NCI-H2081 treated with DMSO at 0.1 percent for 48 hours (cell line): ENCODE measurements at regions not wholly inside any gene's neighbourhood (a gene's known extent, or its start where the extent isn't known, plus 50 kb on each side); places are given as distances from the start of the nearest gene placed in this dataset.
"Not testable (repeated sequence)": the region's sequence is repeated elsewhere in the genome, so short reads cannot be mapped to it uniquely, and the experiment has no call there.

Experiments
- DNase-seq: peaks from one replicate; lab custom pipeline; 2025; lab: John Stamatoyannopoulos, UW

- DNase-seq: not testable (repeated sequence)
Observed at GRCh38 chr20:30164389-30164788, 1093.1 kb upstream of the DEFB115 start.

GRCh38 chr20:30167540-30167939 lies 1089.9 kb upstream of the DEFB115 start:
- DNase-seq: no peak

DNA sequence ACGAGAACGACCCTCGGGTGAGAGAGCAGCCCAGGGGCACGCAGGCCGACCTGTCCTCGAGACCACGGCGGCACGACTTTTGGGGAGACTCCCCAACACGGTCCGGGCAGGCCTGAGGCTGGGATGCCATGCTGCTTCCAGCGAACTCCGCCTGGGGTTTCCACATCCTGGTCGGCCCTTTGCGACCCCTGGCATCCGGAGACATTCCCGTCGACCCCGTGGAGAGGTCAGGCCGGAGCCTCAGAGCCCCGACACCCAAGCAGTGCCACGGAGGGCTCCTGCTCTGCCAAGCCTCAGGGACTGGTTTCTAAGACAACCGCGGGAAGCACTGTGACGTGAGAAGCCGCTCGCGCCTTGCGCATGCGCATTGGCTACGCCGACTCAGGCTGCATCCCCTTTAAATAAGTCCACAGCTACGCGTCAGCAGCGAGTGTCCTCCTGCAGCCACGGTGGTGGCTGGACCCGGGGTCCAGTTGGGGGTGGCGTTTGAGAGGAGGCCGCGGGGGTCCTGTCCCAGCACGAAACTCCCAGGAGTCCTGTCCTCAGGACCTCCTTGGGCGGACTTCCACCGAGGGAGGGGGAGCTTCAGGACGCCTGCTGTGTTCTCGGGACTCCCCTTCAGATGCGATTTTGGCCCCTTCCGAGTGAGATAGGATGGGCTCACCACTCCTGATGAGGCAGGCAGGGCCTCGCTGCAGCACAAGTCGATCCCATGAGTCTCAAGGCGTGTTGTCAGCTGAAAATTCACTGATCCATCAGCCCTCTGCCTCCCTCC lies 1089.3 kb upstream of the DEFB115 start:
- DNase-seq: no peak

GRCh38 chr20:30168800-30169138 lies 1088.7 kb upstream of the DEFB115 start:
- no peak for DNase-seq

GRCh38 chr20:30175681-30176080 lies 1081.8 kb upstream of the DEFB115 start:
- no peak for DNase-seq

GRCh38 chr20:30183124-30183523 lies 1074.3 kb upstream of the DEFB115 start:
- not testable (repeated sequence) for DNase-seq

GRCh38 chr20:30191785-30192184 lies 1065.7 kb upstream of the DEFB115 start:
- not testable (repeated sequence) for DNase-seq

GRCh38 chr20:30234477-30234876 lies 1023.0 kb upstream of the DEFB115 start:
- DNase-seq: not testable (repeated sequence)

DNA sequence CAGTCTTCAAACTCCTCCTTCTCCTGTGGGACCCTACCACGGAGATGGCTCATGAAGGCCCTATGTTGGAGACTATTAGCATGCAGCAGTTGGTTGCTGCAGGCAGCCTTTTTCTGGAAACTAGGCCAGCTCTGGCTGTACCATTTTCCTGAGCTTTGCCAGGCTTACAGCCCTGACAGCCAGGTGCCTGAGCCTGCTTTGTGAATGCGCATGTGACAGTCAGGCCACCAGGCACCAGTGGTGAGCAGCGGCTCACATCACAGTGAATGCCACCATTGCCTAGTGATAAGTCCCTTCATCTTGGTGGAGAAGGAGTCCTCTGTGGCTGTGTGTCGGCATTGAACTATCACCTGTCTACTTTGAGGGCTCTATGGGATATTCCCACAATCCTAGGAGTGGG lies 982.4 kb upstream of the DEFB115 start:
- DNase-seq: not testable (repeated sequence)

- DNase-seq: no peak
Observed at GRCh38 chr20:30281584-30282197, 975.8 kb upstream of the DEFB115 start.

GRCh38 chr20:30283476-30284280 lies 973.8 kb upstream of the DEFB115 start:
- DNase-seq: not testable (repeated sequence)

GRCh38 chr20:30284281-30284905 lies 973.1 kb upstream of the DEFB115 start:
- DNase-seq: no peak

DNA sequence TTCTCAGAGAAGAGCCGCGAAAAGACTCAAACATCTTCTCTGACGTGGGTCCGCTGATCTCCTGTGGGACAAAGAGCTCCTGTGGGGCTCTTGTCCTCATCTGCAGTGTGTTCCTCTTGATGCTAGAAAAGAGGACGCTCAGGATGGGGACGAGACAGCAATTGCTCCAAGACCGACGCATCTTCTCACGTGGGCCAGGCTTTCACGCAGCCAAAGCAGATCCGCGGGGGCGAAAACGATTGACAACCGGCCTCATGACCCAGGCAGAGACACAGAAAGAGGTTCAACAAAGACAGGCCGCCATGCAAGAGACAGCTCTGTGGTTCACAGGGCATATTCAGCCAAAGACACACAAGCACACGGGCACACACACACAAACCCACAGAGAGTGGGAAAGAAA lies 971.8 kb upstream of the DEFB115 start:
- no peak for DNase-seq

DNA sequence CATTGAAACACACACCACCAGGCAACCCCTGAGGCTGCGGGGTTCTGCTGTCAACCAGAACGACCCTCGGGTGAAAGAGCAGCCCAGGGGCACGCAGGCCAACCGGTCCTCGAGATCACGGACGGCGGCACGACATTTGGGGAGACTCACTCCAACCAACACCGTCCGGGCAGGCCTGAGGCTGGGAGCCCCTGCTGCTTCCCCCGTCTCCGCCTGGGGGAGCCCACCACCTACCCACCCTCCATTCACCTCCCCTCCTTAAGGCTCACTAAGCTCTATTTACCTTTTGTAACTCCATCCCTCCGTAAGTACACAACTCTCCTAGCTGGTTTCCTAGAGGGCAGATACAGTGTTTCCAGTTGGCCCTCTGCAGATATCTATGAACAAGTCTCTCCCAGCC lies 971.3 kb upstream of the DEFB115 start:
- DNase-seq: no peak

- not testable (repeated sequence) for DNase-seq
Observed at GRCh38 chr20:30287459-30287858, 970.0 kb upstream of the DEFB115 start.

DNA sequence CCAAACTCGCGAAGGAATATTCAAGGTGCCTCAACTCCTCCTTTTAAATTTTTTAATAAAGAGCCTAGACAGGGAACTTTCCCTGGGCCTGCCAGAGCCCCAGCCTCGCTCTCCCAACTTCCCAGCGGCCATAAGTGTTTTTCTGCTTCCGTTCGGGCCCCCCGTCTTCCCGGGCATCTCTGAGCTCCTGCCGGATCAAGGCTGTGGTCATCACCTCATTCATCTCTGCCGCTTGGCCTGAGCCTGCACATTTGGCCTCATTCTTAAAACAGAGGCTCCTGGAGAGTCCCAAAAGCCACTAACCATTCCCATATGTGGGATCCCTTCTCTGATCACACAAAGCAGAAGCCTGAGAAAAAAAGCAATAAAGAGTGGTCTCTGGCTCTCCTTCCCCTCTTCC lies 969.1 kb upstream of the DEFB115 start:
- no peak for DNase-seq

GRCh38 chr20:30289049-30289448 lies 968.4 kb upstream of the DEFB115 start:
- DNase-seq: not testable (repeated sequence)

GRCh38 chr20:30289711-30290141 lies 967.7 kb upstream of the DEFB115 start:
- not testable (repeated sequence) for DNase-seq

- DNase-seq: not testable (repeated sequence)
Observed at GRCh38 chr20:30290361-30291063, 967.0 kb upstream of the DEFB115 start.

GRCh38 chr20:30291064-30291379 lies 966.4 kb upstream of the DEFB115 start:
- DNase-seq: not testable (repeated sequence)

DNA sequence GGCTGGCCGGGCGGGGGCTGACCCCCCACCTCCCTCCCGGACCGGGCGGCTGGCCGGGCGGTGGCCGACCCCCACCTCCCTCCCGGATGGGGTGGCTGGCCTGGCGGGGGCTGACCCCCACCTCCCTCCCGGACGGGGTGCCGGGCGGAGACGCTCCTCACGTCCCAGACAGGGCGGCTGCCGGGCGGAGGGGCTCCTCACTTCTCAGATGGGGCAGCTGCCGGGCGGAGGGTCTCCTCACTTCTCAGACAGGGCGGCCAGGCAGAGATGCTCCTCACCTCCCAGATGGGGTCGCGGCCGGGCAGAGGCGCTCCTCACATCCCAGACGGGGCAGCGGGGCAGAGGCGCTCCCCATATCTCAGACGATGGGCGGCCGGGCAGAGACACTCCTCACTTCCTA lies 965.8 kb upstream of the DEFB115 start:
- not testable (repeated sequence) for DNase-seq

DNA sequence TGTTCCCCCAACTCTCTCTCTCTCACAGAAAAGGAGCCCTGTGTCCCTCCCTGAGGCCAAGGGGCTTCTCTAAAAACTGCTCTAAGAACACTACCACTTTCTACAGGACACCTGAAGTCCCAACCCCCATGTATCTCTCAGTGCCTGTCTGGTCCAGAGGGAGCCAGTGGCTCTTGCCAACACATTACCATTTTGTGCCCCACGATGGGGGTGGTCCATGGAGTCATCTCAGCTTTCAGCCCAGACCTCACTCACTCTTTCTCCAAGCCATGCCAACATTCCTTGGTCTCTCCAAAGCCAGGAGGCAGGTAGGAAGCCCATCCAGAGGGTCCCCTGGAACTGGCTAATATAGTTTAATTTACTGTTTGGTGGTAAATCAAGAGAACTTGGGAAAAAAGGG lies 962.1 kb upstream of the DEFB115 start:
- DNase-seq: not testable (repeated sequence)
